ENCODE measurements at regions not wholly inside any gene's neighbourhood (a gene's known extent, or its start where the extent isn't known, plus 50 kb on each side); places are given as distances from the start of the nearest gene placed in this dataset.

DNA sequence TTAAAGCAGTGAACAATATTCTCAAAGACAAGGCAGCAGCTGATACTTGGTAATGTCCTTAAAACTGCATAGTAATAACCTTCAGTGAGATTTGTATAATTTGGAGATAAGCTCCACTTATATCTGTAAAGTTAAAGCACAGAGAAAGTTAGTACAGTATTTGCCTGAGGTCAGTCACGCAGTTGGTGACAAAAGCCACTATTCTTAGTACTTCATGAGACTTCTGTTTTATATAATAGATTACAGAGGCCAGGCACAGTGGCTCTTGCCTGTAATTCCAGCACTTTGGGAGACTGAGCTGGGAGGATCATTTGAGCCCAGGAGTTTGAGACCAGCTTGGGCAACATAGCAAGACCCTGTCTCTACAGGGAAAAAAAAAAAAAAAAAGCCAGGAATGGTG is 266.4 kb upstream of the DMRT1 start:
- TF ChIP-seq POLR2A (IDR thresholded peaks at IDR 0.05; ENCODE audit: low read depth, low read length) (no peak), TAF1 (IDR thresholded peaks at IDR 0.05; ENCODE audit: borderline replicate concordance, low read depth, low read length) (no peak)
